ENCODE measurements at regions not wholly inside any gene's neighbourhood (a gene's known extent, or its start where the extent isn't known, plus 50 kb on each side); places are given as distances from the start of the nearest gene placed in this dataset.

DNA sequence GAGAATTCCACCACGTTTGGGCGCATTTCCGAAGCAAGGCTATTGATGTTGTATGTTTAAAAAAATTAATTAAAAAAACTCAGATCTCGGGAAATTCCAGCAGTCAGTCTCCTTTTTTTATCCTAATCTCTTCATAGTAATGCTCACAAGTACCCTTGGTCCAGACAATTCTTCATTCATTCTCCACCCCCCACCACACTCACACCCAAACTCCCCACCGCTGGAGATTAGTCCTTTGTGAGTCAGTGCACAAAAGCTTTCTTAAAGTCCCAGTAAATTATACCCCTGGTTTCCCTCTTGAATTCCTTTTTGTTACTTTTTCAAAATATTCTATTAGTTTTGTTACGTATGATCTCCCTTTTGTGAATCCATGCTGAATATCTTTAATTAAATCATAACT, 274.6 kb downstream of the ZNF536 start:
- Histone ChIP-seq H3K36me3 (no peaks in the 10 kb centered on the region), H3K4me1 (no peaks in the 10 kb centered on the region), H3K27ac (no peak overlapping the region), H3K27me3 (ENCODE audit: low read depth) (peaks cover 40% of the 10 kb centered on the region), H3K9me3 (no peaks in the 10 kb centered on the region), H3K4me3 (no peak overlapping the region)
- intact Hi-C loops (cut with DNase I) = no loop called here
- TF ChIP-seq, protein P1, sequence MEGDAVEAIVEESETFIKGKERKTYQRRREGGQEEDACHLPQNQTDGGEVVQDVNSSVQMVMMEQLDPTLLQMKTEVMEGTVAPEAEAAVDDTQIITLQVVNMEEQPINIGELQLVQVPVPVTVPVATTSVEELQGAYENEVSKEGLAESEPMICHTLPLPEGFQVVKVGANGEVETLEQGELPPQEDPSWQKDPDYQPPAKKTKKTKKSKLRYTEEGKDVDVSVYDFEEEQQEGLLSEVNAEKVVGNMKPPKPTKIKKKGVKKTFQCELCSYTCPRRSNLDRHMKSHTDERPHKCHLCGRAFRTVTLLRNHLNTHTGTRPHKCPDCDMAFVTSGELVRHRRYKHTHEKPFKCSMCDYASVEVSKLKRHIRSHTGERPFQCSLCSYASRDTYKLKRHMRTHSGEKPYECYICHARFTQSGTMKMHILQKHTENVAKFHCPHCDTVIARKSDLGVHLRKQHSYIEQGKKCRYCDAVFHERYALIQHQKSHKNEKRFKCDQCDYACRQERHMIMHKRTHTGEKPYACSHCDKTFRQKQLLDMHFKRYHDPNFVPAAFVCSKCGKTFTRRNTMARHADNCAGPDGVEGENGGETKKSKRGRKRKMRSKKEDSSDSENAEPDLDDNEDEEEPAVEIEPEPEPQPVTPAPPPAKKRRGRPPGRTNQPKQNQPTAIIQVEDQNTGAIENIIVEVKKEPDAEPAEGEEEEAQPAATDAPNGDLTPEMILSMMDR (IDR thresholded peaks at IDR 0.05) = no peak
- ATAC-seq = no peak
- no peak for DNase-seq

DNA sequence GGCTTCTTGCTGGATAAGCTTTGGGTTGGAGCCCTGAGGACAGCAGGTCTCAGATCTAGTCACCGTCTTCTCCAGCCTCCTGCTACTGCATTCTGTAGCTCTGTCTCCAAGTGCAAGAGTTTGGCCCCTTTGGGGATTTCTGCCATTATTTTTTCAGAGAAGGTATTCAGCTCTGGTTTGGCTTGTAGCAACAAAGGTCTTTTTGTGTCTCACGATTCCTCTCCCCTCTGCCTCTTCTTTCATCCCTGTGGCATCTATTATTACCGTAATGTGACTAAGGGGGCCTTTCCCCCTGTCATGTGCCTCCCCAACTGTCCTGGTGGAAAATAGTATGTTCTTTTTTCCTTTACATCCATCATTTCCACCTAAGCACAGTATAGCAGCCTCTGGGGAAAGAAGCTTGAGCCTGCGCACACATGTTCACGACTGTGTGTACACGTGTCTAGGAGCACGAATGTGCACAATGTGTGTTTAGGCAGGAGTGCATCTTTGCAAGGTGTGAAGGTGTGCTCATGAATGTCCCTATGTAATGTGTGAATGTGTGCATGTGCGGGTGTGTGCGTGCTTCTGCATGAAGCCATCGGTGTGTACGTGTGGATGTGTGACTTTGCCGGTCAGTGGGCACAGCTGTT, 273.9 kb downstream of the ZNF536 start:
- ATAC-seq = no peak
- no peak for DNase-seq
- Histone ChIP-seq H3K4me3 (no peak overlapping the region), H3K4me1 (no peaks in the 10 kb centered on the region), H3K9me3 (no peaks in the 10 kb centered on the region), H3K27me3 (ENCODE audit: low read depth) (peaks cover 33% of the 10 kb centered on the region), H3K27ac (no peak overlapping the region), H3K36me3 (no peaks in the 10 kb centered on the region)
- intact Hi-C loops (cut with DNase I) = no loop called here
- TF ChIP-seq, protein P1 (IDR thresholded peaks at IDR 0.05) = no peak

DNA sequence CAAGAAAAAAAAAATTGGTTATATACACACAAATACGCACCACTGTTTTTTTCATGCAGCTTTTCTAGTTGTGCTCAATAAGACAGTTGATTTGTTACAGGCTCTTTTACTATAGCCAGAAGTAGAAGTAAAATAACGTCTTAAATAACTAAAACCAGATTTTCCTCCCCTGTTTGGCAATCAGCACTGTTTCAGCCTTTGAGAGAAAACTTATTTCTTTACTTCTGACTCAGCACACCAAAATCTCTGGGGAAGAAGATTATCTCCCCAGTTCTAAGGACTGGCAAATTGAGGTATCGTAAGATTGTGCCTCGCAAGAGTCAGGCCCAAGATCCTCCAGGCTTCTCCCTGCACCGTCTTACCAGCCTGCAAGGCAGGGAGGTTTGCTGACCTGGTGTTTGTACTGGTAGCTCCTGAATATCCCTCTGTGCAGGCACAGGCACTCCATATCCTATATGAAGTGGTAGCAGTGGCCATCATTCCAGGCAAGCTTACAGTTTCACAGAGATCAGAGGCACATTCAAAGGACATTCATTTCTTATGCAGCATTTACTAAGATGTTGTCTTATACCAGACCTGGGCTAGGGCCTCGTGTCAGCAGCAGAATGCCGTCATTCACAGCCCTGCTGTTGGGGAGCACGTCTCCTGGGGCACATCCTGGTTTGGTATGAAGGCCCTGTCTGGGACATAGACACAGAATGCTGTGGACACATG, 268.2 kb downstream of the ZNF536 start:
- Histone ChIP-seq H3K4me1 (no peaks in the 10 kb centered on the region), H3K36me3 (no peaks in the 10 kb centered on the region), H3K27ac (no peak overlapping the region), H3K9me3 (no peaks in the 10 kb centered on the region), H3K27me3 (ENCODE audit: low read depth) (peaks cover 3% of the 10 kb centered on the region), H3K4me3 (no peak overlapping the region)
- TF ChIP-seq, protein P1 (IDR thresholded peaks at IDR 0.05) = no peak
- ATAC-seq (no peak), DNase-seq (no peak)
- intact Hi-C loops (cut with DNase I) = no loop called here

DNA sequence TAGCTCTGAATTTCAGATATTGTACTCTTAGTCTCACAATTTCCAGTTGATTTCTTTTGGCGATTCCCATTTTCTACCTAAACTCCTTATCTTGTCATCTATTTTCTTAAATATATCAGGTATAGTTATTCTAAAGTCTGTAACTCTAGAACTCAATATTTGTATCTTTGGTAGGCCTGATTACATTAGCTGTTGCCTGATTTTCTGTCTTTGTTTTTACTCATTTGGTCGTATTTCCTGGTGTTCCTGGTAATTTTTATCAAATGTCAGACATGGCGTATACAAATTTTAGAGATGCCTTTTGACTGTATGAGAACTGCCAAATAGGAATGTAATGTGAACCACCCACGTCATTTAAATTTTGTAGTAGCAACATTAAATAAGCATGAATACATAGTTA, 266.7 kb downstream of the ZNF536 start:
- Histone ChIP-seq H3K27ac (no peak overlapping the region), H3K27me3 (ENCODE audit: low read depth) (peaks cover 3% of the 10 kb centered on the region), H3K4me3 (no peak overlapping the region), H3K9me3 (no peaks in the 10 kb centered on the region), H3K4me1 (no peaks in the 10 kb centered on the region), H3K36me3 (no peaks in the 10 kb centered on the region)
- ATAC-seq (no peak), DNase-seq (no peak)
- TF ChIP-seq, protein P1 (IDR thresholded peaks at IDR 0.05) = no peak
- intact Hi-C loops (cut with DNase I) = no loop called here

DNA sequence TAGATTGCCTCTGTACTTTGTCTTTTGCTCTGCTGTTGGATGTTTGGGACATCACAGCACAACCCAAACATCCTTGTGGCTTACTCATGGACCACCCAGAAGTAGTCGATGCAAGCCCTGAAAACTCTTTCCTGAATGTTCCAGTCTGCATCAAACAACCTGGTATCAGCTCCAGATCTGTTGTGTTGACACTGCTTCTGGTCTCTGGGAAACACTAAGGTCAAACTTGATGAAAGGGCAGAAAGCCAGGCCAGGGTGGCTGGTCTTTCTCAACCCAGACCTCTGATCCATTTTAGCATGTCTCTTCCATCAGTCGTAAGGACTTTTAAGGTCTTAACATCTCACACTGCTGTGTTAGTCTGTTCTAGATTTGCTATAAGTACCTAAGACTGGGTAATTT, 265.7 kb downstream of the ZNF536 start:
- Histone ChIP-seq H3K27me3 (ENCODE audit: low read depth) (no peaks in the 10 kb centered on the region), H3K4me1 (no peaks in the 10 kb centered on the region), H3K4me3 (no peak overlapping the region), H3K36me3 (no peaks in the 10 kb centered on the region), H3K9me3 (no peaks in the 10 kb centered on the region), H3K27ac (no peak overlapping the region)
- TF ChIP-seq, protein P1 (IDR thresholded peaks at IDR 0.05) = no peak
- intact Hi-C loops (cut with DNase I) = no loop called here
- ATAC-seq (no peak), DNase-seq (no peak)
